DND-41 (cell line): ENCODE measurements at regions not wholly inside any gene's neighbourhood (a gene's known extent, or its start where the extent isn't known, plus 50 kb on each side); places are given as distances from the start of the nearest gene placed in this dataset.

ENCODE experiments used
- ATAC-seq: fragments of 200-7000 bp; cut with Tn5 transposase; 3 replicates; pipeline ENCODE4 v1.9.1; 2021; ENCODE audit warnings: low read depth; ENCODE audit not compliant: insufficient read depth
- DNase-seq: peaks from one replicate; pipeline ENCODE4 v3.0.0-alpha.2; 2020
- H2AFZ ChIP-seq: 2 replicates; pipeline ENCODE4 v1.6.0; 2012; ENCODE audit warnings: low read depth, low read length
- H3K27ac ChIP-seq: 2 replicates; pipeline ENCODE4 v1.5.1; 2012; ENCODE audit warnings: low read length, inconsistent platforms
- H3K27me3 ChIP-seq: fragments of 200-600 bp; sonication (generic); 2 replicates; pipeline ENCODE4 v1.6.0; 2012; ENCODE audit warnings: low read length, mild to moderate bottlenecking, inconsistent platforms; ENCODE audit not compliant: insufficient read depth, poor library complexity
- H3K36me3 ChIP-seq: 2 replicates; pipeline ENCODE4 v1.5.1; 2012; ENCODE audit warnings: low read length, inconsistent platforms; ENCODE audit not compliant: insufficient read depth
- H3K4me1 ChIP-seq: 2 replicates; pipeline ENCODE4 v1.5.1; 2012; ENCODE audit warnings: mild to moderate bottlenecking, low read length; ENCODE audit not compliant: insufficient read depth
- H3K4me2 ChIP-seq: 2 replicates; pipeline ENCODE4 v1.6.0; 2012; ENCODE audit warnings: mild to moderate bottlenecking, moderate library complexity, low read length, inconsistent platforms; ENCODE audit not compliant: insufficient read depth
- H3K4me3 ChIP-seq, 2 experiments: fragments of 200-600 bp in 1 of 2; shearing (Covaris generic) in 1 of 2; 2 replicates each; pipeline ENCODE4 v1.5.1; 2012 to 2016; ENCODE audit warnings: inconsistent platforms in 2 of 2, low read length in 2 of 2, mild to moderate bottlenecking in 2 of 2, low read depth in 1 of 2, moderate library complexity in 1 of 2
- H3K79me2 ChIP-seq: 2 replicates; pipeline ENCODE4 v1.6.0; 2012; ENCODE audit warnings: low read length, inconsistent platforms; ENCODE audit not compliant: insufficient read depth
- H3K9ac ChIP-seq: 2 replicates; pipeline ENCODE4 v1.6.0; 2012; ENCODE audit warnings: low read depth, mild to moderate bottlenecking, inconsistent platforms, low read length, moderate library complexity
- H3K9me3 ChIP-seq: 2 replicates; pipeline ENCODE4 v1.5.1; 2012; ENCODE audit warnings: low read length, moderate library complexity, mild to moderate bottlenecking, inconsistent platforms; ENCODE audit not compliant: insufficient read depth, severe bottlenecking
- H4K20me1 ChIP-seq: 2 replicates; pipeline ENCODE4 v1.6.0; 2012; ENCODE audit warnings: low read length; ENCODE audit not compliant: insufficient read depth
- CTCF ChIP-seq: IDR thresholded peaks from 2 replicates; pipeline ENCODE4 v1.5.1; 2012; ENCODE audit warnings: borderline replicate concordance, low read length, moderate library complexity, mild to moderate bottlenecking; ENCODE audit not compliant: poor library complexity, severe bottlenecking; ENCODE audit errors: extremely low read depth
- EZH2 ChIP-seq: IDR thresholded peaks from 3 replicates; pipeline ENCODE4 v1.6.1; 2012; ENCODE audit warnings: borderline replicate concordance, low read depth, mild to moderate bottlenecking, moderate library complexity, low read length, inconsistent platforms; ENCODE audit not compliant: severe bottlenecking

GRCh38 chr18:39839782-39840181 is 2115.3 kb upstream of the PIK3C3 start:
- Histone ChIP-seq H3K4me2 (no peak overlapping the region), H3K79me2 (no peaks in the 10 kb centered on the region), H4K20me1 (no peaks in the 10 kb centered on the region), H2AFZ (no peak overlapping the region), H3K36me3 (no peaks in the 10 kb centered on the region), H3K4me1 (no peaks in the 10 kb centered on the region), H3K4me3 (no peak overlapping the region), H3K27me3 (no peaks in the 10 kb centered on the region), H3K27ac (no peak overlapping the region), H3K9me3 (no peaks in the 10 kb centered on the region), H3K9ac (no peak overlapping the region)
- TF ChIP-seq CTCF = no peak
- TF ChIP-seq EZH2 = no peak
- DNase-seq (no peak), ATAC-seq (no peak)

- H3K4me2 ChIP-seq = no peak overlapping the region
- H3K4me1 ChIP-seq = no peaks in the 10 kb centered on the region
- DNase-seq (no peak), ATAC-seq (no peak)
- no peak for TF ChIP-seq EZH2
- no peak for TF ChIP-seq CTCF
- no peaks in the 10 kb centered on the region for H3K79me2 ChIP-seq
- H3K27me3 ChIP-seq = no peaks in the 10 kb centered on the region
- H3K9ac ChIP-seq = no peak overlapping the region
- no peak overlapping the region for H3K27ac ChIP-seq
- H2AFZ ChIP-seq = no peak overlapping the region
- H3K9me3 ChIP-seq = no peaks in the 10 kb centered on the region
- no peaks in the 10 kb centered on the region for H4K20me1 ChIP-seq
- H3K4me3 ChIP-seq = no peak overlapping the region
- no peaks in the 10 kb centered on the region for H3K36me3 ChIP-seq
Measured at GRCh38 chr18:39838831-39839230, 2116.2 kb upstream of the PIK3C3 start.

GRCh38 chr18:39835303-39836030 is 2119.6 kb upstream of the PIK3C3 start:
- H3K79me2 ChIP-seq = no peaks in the 10 kb centered on the region
- no peak overlapping the region for H3K9ac ChIP-seq
- no peaks in the 10 kb centered on the region for H4K20me1 ChIP-seq
- H3K27ac ChIP-seq = no peak overlapping the region
- H3K4me2 ChIP-seq = no peak overlapping the region
- no peak overlapping the region for H2AFZ ChIP-seq
- no peak for TF ChIP-seq EZH2
- TF ChIP-seq CTCF = no peak
- no peaks in the 10 kb centered on the region for H3K27me3 ChIP-seq
- DNase-seq (no peak), ATAC-seq (no peak)
- H3K36me3 ChIP-seq = no peaks in the 10 kb centered on the region
- no peak overlapping the region for H3K4me3 ChIP-seq
- H3K4me1 ChIP-seq = no peaks in the 10 kb centered on the region
- no peaks in the 10 kb centered on the region for H3K9me3 ChIP-seq

GRCh38 chr18:39834636-39835035 is 2120.4 kb upstream of the PIK3C3 start:
- Histone ChIP-seq H3K27me3 (no peaks in the 10 kb centered on the region), H3K4me2 (no peak overlapping the region), H3K27ac (no peak overlapping the region), H3K9ac (no peak overlapping the region), H2AFZ (no peak overlapping the region), H4K20me1 (no peaks in the 10 kb centered on the region), H3K4me3 (no peak overlapping the region), H3K4me1 (no peaks in the 10 kb centered on the region), H3K9me3 (no peaks in the 10 kb centered on the region), H3K36me3 (no peaks in the 10 kb centered on the region), H3K79me2 (no peaks in the 10 kb centered on the region)
- no peak for DNase-seq
- TF ChIP-seq EZH2 (no peak), CTCF (no peak)
- ATAC-seq = no peak
